Midbrain (tissue), 1 donor: ENCODE measurements at regions not wholly inside any gene's neighbourhood (a gene's known extent, or its start where the extent isn't known, plus 50 kb on each side); places are given as distances from the start of the nearest gene placed in this dataset.

Source experiments
- DNase-seq: peaks from one replicate; lab custom pipeline; 2025; lab: John Stamatoyannopoulos, UW

GRCh38 chr4:148808416-148808815 lies 366.2 kb upstream of the NR3C2 start:
- DNase-seq, result no peak

GRCh38 chr4:148800940-148801339 lies 358.7 kb upstream of the NR3C2 start:
- DNase-seq, result peak; percentile 4

GRCh38 chr4:148800336-148800885 lies 358.2 kb upstream of the NR3C2 start:
- no peak for DNase-seq

GRCh38 chr4:148795156-148795864 lies 353.1 kb upstream of the NR3C2 start:
- DNase-seq, result no peak

GRCh38 chr4:148793221-148793620 lies 351.0 kb upstream of the NR3C2 start:
- no peak for DNase-seq

- no peak for DNase-seq
Measured at GRCh38 chr4:148790691-148791090, 348.5 kb upstream of the NR3C2 start.

GRCh38 chr4:148790246-148790645 lies 348.0 kb upstream of the NR3C2 start:
- DNase-seq, result no peak

- DNase-seq, result no peak
Measured at GRCh38 chr4:148787831-148788477, 345.7 kb upstream of the NR3C2 start.

GRCh38 chr4:148787285-148787684 lies 345.1 kb upstream of the NR3C2 start:
- no peak for DNase-seq

- no peak for DNase-seq
Measured at GRCh38 chr4:148786699-148787098, 344.5 kb upstream of the NR3C2 start.

- no peak for DNase-seq
Measured at GRCh38 chr4:148782284-148782683, 340.1 kb upstream of the NR3C2 start.

- DNase-seq, result no peak
Measured at GRCh38 chr4:148780426-148781005, 338.3 kb upstream of the NR3C2 start.

- DNase-seq, result no peak
Measured at GRCh38 chr4:148779771-148780170, 337.6 kb upstream of the NR3C2 start.

- no peak for DNase-seq
Measured at GRCh38 chr4:148778980-148779675, 336.9 kb upstream of the NR3C2 start.

- no peak for DNase-seq
Measured at GRCh38 chr4:148776941-148777340, 334.7 kb upstream of the NR3C2 start.

GRCh38 chr4:148774134-148774533 lies 331.9 kb upstream of the NR3C2 start:
- no peak for DNase-seq

- DNase-seq, result no peak
Measured at GRCh38 chr4:148773313-148773712, 331.1 kb upstream of the NR3C2 start.

- no peak for DNase-seq
Measured at GRCh38 chr4:148770848-148771247, 328.6 kb upstream of the NR3C2 start.

- DNase-seq, result no peak
Measured at GRCh38 chr4:148770377-148770776, 328.2 kb upstream of the NR3C2 start.

- no peak for DNase-seq
Measured at GRCh38 chr4:148764720-148765119, 322.5 kb upstream of the NR3C2 start.

GRCh38 chr4:148757171-148757570 lies 315.0 kb upstream of the NR3C2 start:
- no peak for DNase-seq

- DNase-seq, result no peak
Measured at GRCh38 chr4:148749403-148749802, 307.2 kb upstream of the NR3C2 start.
